GM12878 (cell line): ENCODE measurements at regions not wholly inside any gene's neighbourhood (a gene's known extent, or its start where the extent isn't known, plus 50 kb on each side); places are given as distances from the start of the nearest gene placed in this dataset.

Experiments
- E4F1 ChIP-seq: fragments of 450-650 bp; IDR thresholded peaks from 2 replicates; pipeline ENCODE4 v1.6.1; 2018; ENCODE audit warnings: borderline replicate concordance, mild to moderate bottlenecking; ENCODE audit not compliant: partially characterized antibody
- FOS ChIP-seq: IDR thresholded peaks from 3 replicates; pipeline ENCODE4 v1.6.1; 2011; ENCODE audit warnings: borderline replicate concordance; ENCODE audit not compliant: insufficient read length; ENCODE audit errors: extremely low read depth
- NBN ChIP-seq: fragments of 450-650 bp; IDR thresholded peaks from 2 replicates; pipeline ENCODE4 v1.6.1; 2016
- ZNF274 ChIP-seq: IDR thresholded peaks from one replicate; pipeline ENCODE4 v1.8.0; 2011; ENCODE audit not compliant: insufficient read length, insufficient read depth

GRCh38 chr11:55719608-55720160 lies 53.6 kb upstream of the OR5D13 start (continued):
- TF ChIP-seq E4F1 (no peak), ZNF274 (no peak), NBN (no peak), FOS (no peak)
- TF ChIP-seq, all 136 proteins: peak for 0
